Epithelial cell of proximal tubule (primary cell): ENCODE measurements at regions not wholly inside any gene's neighbourhood (a gene's known extent, or its start where the extent isn't known, plus 50 kb on each side); places are given as distances from the start of the nearest gene placed in this dataset.

Experiments used
- DNase-seq: peaks from one replicate; pipeline ENCODE4 v3.0.0-alpha.2; 2011; ENCODE audit warnings: low read depth
- H3K4me3 ChIP-seq: 2 replicates; pipeline ENCODE4 v1.5.1; 2011; ENCODE audit warnings: low read depth, mild to moderate bottlenecking, low read length
- CTCF ChIP-seq: conservative IDR thresholded peaks from 2 replicates; pipeline ENCODE4 v1.5.1; 2012; ENCODE audit warnings: low read depth, mild to moderate bottlenecking, low read length

DNA sequence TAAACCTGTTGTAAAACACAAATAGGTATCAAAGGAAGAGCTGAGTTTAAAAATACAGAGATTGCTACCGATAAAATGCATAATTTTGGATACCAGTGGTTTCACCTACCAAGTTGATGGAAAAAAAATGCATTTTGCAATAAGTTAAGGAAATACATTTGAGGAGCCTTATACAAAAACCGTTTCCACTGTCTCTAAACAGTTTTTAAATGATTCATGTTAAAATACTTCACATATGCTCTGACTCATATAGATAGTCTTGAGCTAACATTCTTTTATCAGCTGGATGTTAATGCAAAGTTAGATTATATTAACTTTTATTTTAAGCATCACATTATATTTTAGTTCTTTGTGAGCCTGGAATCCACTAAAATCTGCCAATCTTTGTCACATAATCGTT is 50.6 kb upstream of the ANKRD17 start:
- TF ChIP-seq CTCF, result no peak
- no peak overlapping the region for H3K4me3 ChIP-seq
- no peak for DNase-seq
